ENCODE measurements at regions not wholly inside any gene's neighbourhood (a gene's known extent, or its start where the extent isn't known, plus 50 kb on each side); places are given as distances from the start of the nearest gene placed in this dataset.

DNA sequence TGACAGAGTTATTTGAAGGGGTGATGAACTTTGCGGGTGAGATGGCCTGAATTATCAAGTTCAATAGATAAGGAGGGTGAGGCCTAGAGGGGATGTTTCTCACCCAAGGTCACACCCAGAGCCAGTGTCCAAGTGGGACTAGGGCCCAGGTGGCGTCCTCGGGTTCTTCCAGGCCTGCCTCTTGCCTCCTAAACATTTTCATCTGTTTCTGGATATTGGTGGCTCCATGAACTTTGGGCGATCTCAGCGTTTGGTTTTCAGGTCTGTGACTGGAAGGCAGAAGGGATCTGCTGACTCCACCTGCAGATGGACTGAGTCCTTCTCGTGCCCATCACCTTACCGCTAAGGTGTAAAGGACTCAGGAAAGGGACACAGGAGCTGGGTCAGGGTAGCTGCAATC lies 137.3 kb downstream of the DDX1 start:
- TF ChIP-seq MAX (IDR thresholded peaks at IDR 0.05), result no peak
- TF ChIP-seq RAD21 (IDR thresholded peaks at IDR 0.05 in 1 of 2, conservative IDR thresholded peaks at IDR 0.05 in 1 of 2; ENCODE audit: low read depth in 2 of 2, low read length in 2 of 2), result no peak
- TF ChIP-seq EP300 (IDR thresholded peaks at IDR 0.05; ENCODE audit: borderline replicate concordance in 1 of 2, low read depth in 2 of 2, low read length in 2 of 2), result no peak
- TF ChIP-seq EZH2 (IDR thresholded peaks at IDR 0.05; ENCODE audit: low read depth, low read length, severe bottlenecking), result no peak
- TF ChIP-seq, protein P1, sequence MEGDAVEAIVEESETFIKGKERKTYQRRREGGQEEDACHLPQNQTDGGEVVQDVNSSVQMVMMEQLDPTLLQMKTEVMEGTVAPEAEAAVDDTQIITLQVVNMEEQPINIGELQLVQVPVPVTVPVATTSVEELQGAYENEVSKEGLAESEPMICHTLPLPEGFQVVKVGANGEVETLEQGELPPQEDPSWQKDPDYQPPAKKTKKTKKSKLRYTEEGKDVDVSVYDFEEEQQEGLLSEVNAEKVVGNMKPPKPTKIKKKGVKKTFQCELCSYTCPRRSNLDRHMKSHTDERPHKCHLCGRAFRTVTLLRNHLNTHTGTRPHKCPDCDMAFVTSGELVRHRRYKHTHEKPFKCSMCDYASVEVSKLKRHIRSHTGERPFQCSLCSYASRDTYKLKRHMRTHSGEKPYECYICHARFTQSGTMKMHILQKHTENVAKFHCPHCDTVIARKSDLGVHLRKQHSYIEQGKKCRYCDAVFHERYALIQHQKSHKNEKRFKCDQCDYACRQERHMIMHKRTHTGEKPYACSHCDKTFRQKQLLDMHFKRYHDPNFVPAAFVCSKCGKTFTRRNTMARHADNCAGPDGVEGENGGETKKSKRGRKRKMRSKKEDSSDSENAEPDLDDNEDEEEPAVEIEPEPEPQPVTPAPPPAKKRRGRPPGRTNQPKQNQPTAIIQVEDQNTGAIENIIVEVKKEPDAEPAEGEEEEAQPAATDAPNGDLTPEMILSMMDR (IDR thresholded peaks at IDR 0.05; ENCODE audit: control extremely low read depth in 1 of 3, insufficient read depth in 1 of 3, low read depth in 1 of 3, low read length in 3 of 3), result no peak
- no peak for TF ChIP-seq TAF7 (optimal IDR thresholded peaks at IDR 0.05; ENCODE audit: borderline replicate concordance, low read depth, low read length)
- no peak for TF ChIP-seq HDAC2 (IDR thresholded peaks at IDR 0.05; ENCODE audit: borderline replicate concordance in 1 of 2, low read depth in 2 of 2, low read length in 2 of 2)
- no peak for TF ChIP-seq POLR2AphosphoS5 (IDR thresholded peaks at IDR 0.05; ENCODE audit: low read depth, low read length)
- no peak for TF ChIP-seq TCF12 (IDR thresholded peaks at IDR 0.05; ENCODE audit: low read depth, low read length)
